HCEC 1CT (cell line): ENCODE measurements at regions not wholly inside any gene's neighbourhood (a gene's known extent, or its start where the extent isn't known, plus 50 kb on each side); places are given as distances from the start of the nearest gene placed in this dataset.

Experiments
- DNase-seq: peaks from one replicate; pipeline ENCODE4 v3.0.0-alpha.2; 2017

DNA sequence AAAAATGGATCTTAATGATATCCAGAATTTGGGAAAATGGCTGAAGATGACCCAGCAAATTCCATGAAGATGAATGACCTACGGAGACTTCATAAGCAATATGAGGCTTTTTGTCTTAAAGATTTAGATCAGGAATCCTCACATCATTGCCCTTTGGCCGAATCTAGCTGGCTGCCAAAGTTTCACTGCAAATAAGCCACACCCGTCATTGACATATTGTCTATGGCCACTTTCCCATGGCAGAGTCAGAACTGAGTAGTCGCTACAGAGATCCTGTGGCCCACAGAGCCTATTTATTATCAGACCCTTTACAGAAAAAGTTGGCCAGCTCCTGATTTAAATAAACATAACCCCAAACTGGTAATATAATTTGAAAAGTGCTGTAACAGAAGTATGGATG lies 307.4 kb upstream of the RARB start:
- DNase-seq: no peak

DNA sequence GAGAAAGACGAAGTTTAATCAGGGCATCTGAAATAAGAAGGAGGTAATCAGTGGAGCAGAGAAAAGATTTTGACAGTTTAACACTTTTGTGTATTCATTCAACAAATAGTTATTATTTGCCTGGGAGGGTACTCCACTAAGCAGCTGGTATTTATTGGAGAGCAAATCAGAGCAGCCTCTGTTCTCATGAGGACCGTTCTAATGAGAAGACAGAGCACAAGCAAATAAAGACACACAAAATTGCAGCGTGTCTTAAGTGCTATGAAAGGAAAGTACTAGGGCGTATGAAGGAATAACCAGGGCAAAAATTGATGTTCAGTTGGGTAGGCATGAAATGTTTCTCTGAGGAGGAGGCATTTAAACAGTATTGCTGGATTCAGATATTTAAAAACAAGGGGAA lies 302.9 kb upstream of the RARB start:
- no peak for DNase-seq

DNA sequence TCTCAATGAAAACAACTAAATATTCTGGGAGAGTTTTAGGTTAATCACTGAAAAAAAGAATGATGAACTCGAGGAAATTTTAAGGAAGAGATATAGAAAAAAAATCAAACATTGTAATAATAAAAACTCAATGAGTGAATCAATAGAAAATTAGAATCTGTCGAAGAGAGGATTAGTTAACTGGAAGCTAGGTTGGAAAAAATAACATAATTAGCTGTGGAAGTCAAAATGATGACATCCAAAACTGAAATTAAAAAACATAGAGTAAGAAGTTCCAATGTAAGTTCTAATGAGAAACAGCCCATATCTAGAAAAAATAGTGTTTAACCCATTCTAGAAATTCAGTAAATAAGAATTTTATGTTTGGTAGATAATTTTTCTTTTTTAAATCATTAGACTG lies 299.3 kb upstream of the RARB start:
- no peak for DNase-seq

DNA sequence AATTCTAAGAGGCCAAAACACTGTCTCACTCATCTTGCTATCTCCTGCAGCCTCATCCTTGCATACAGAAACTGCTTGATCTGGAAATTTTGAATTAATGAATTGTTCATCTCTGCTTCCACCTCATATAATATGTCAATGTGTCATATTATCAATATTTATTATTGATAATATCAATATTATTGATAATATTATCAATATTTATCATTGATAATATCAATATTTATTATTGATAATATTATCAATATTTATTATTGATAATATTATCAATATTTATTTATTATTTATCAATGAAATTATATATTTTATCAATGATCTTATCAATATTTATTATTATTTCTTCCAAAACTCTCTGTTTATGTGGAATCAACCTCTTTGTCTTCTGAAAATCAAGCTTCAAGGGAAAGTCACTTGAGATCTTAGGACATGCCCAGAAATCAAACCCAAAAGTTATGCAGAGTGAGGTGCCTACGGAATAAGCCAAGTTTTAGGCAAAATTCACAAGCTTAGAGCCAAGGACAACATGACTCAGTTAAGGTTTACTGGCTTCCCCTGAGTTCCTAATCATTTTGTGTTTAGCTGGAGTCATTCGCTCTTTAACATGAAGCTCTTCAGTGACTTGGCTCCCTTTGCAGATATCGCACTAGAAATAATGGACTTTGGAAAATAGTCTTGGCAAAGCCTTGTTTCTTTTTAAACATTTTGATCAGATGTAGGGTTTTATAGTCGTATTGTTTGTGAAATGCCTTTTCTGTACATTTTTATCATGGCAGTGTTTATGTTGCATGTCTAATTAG lies 297.1 kb upstream of the RARB start:
- no peak for DNase-seq

DNA sequence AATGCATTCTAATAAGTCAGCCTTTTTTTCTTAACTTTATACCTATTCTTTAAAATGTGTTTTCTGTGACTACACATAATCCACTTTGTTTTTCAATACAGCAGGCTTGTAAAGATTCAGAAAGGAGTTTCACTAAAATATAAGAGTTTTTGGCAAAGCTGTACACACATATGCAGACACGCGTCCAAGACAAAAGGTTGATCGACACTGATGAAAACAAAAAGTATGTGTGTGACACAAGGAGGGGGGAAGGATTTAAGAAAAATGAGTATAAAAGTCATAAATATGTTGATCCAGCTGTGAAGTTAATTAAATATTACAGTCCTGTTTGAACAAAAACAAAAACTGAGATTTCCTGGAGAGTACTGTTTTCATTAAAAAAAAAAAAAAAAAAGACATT lies 294.5 kb upstream of the RARB start:
- DNase-seq: no peak

DNA sequence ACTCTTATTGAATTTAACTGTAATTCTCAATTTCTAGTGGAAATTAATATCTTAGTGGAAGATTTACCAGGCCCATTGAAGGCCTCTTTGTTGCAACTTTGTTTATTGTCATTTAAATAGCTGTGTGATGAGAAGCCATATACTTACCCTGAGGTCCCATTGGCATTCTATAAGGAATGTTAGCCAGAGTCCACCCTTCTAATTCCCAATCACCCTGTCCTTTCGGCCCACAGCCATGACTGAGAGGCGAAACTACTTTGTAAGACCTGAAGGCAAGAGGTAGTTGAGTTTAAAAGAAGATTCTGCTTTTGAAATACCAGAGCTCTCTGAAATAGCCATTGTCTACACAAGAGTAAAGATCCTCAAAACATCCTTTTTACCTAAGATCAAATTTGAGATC lies 290.5 kb upstream of the RARB start:
- no peak for DNase-seq

DNA sequence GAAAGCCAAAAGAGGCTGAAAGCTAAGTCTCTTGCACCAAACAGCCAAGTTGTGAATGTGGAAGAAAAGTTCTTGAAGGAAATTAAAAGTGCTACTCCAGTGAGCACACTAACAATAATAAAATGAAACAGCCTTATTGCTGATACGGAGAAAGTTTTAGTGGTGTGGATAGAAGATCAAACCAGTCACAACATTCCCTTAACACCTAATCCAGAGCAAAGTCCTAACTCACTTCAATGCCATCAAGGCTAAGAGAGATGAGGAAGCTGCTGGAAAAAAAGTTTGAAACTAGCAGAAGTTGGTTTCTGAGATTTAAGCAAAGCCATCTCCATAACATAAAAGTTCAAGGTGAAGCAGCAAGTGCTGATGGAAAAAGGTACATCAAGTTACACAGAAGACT lies 288.8 kb upstream of the RARB start:
- DNase-seq: no peak

DNA sequence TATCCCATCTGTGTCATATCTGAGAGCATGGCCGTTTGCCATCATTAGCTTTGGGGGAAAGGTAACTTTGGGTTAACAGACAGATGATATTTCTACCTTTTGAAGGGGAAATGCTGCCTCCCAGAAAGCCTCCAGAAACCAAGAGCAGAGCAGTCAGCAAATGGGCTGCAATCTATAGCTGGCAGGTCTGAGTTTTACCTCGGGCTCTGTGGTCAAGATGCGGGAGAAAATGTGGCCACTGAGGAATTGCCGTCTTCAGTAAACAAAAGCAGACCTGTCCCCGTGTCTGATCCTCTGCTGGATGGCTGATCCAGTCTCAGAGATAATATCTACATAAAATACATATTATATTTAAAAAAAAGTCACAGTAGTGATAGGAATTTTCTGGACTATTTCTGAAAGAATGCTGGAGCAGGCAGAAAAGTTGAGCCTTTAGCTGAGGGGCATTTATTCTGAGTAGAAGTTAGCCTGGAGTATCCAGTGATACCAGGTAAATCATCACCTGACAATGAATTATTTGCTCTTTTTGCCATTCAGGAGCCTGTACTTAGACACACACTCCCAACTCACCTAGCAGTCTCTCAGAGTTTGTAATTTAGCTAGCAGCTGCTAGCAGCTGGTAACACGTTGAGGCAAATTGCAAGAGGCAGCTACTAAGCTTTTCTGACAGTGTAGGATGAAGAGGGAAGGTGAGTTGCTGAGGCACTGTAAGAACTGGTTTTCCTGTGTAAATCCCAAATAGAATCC lies 285.3 kb upstream of the RARB start:
- DNase-seq: no peak

DNA sequence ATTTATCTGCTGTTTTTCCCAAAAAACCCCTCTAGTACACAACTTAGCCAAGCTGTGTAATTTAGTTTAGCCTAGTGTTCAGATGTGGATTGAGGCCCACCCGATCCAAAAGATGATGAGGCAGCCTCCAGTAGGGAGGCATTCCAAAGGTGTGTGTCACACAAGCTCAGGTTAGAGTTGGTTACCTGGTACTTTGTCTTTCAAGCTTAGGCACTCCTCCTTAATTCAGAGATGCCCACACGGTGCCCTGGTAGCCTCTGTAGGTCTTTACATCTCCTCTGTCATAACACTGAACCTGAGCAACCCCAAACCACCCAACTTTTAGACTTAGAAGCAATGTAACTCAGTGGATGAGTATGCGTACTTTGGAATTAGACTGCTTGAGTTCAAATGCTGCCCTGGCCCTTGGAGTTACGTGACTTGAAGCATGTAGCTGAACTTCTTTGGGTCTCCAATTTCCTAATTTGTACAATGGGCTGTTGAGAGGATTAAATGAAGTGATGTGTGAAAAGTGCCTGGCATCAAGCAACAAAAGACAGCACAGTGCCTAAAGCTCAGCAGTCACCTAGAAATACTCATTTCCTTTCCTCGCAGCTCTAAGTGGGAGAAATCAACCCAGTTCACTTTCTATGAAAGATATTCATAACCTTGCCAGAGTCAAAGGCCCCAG lies 284.6 kb upstream of the RARB start:
- no peak for DNase-seq

DNA sequence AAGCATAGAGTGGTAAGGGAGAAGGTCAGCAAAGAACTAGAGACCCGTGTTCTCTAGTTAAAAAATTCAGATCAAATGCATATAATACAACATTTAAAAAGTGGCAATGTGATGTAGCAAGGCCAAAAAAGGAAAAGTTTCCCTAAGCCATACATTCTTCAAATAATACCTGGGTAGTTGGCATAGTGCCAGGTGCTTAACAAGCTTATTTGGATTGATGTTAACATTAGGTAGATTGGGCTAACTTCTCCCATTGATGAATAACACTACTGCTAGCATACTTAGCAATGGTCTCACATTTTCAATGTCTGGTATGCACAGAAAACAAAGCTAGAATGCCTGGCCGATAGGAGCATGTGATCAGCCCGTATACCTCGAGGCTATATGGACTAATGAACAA lies 283.6 kb upstream of the RARB start:
- DNase-seq: no peak

DNA sequence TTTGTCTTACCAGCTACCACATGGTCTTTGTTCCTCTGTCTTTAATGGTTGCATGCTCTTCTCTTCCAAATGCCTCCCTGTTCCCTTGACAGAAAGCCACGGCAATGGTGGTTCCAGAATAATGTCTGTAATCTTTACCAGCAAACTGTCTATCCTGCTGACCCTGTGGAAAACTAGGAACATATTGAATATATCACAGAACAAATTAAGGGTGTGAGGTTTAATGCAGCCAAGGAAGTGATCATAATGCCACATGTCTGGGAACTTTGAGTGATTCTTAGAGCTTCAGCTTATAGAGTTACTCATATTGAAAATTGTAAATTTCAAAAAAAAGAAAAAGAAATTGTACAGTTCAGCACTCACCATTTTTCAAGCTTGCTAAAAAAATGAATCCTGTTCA lies 282.9 kb upstream of the RARB start:
- DNase-seq: no peak

DNA sequence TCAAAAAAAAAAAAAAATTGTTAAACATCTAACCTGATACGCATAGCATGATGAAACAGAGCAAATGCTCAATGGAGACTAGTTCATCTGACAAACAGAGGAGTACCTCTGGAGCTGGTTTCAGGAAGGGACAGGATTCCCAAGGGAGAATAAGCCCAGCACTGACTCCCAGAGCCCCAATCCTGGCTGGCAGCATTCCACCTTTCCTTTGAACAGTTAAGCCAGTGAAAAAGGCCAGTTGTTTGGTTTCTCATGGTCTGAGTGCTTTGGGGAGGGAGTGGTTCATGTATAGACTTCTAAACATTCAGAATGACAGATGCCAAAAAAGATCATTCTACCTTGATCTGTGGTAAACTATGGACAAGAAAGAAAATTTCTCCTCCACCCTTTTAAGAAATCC lies 277.9 kb upstream of the RARB start:
- no peak for DNase-seq

DNA sequence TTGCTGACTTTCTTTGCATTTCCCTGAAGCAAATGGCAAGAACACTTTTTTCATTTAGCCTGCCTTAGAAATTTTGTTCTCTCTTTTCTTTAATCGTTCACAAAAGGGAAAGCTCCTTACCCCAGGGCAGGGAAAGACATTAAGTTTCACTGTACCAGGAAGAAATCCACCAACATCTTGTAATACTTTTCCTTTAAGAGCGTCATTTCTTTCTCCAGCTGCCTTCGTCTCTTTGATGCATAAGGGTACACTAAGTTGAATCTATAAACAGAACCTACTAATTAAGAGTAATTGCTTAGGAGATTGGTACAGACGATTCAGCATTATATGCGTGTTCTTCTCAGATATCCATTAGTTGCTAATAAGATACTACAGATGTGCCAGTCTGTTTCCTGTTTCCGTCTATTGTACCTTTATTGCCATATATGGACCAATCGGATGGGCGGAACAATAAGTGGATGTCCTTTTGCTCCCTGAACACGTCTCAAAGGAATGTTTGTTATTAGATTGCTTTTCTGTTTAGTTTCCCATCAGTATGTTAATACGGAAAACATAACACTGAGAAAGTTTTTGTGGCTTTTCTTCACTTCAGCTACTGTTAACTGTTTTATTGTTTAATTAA lies 276.7 kb upstream of the RARB start:
- no peak for DNase-seq

DNA sequence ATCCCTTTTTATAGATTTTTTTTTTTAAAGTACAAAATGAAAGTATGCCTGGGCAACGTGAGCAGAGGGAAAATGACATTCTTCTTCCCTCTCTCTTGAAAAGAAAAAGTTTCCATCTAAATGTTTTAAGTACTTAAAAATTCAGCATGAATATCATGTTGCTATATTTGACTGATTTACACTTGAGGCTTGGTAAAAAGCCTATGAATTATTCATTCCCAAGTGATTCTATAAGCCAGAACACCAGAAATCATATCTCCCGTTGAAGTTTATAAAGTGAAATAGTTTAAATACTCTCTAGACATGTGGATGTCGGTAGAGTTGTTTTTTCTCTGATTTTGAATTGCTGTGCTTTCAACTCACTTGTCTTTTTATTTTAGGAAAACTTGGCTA lies 276.2 kb upstream of the RARB start:
- no peak for DNase-seq

DNA sequence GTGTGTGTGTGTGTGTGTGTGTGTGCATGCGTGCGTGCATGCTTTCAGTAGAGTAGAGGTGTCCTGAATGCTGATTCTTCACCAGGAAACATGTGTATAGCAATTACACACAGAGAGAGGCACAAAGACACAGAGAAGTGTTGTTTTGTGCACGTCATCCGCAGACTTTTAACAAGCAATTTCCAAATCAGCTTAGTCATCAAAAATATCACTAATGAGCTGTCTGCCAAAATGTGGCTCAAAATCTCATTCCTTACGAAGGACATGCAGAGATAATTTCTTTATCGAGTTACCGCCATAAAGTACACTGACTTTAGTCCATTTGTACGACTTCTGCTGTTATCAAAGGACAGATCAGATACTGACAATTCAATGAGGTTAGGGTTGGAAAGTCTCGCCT lies 274.9 kb upstream of the RARB start:
- DNase-seq: no peak

DNA sequence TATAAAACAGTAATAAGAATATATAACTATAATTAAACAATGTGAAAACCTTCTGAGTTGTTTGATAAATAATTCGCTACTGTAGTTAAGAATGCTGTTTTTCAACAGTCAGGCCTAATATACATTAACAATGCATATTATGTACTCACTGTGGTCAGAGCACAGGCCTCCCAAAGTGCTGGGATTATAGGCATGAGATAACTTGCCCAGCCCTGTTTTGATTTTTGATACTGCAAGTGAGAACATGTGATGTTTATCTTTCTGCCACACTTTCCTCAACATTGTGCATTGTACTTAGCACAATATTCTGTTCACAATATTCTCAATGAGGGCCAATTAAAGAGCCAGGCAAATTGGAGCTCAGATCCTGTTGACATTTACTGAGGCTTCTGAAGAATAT lies 274.5 kb upstream of the RARB start:
- no peak for DNase-seq

DNA sequence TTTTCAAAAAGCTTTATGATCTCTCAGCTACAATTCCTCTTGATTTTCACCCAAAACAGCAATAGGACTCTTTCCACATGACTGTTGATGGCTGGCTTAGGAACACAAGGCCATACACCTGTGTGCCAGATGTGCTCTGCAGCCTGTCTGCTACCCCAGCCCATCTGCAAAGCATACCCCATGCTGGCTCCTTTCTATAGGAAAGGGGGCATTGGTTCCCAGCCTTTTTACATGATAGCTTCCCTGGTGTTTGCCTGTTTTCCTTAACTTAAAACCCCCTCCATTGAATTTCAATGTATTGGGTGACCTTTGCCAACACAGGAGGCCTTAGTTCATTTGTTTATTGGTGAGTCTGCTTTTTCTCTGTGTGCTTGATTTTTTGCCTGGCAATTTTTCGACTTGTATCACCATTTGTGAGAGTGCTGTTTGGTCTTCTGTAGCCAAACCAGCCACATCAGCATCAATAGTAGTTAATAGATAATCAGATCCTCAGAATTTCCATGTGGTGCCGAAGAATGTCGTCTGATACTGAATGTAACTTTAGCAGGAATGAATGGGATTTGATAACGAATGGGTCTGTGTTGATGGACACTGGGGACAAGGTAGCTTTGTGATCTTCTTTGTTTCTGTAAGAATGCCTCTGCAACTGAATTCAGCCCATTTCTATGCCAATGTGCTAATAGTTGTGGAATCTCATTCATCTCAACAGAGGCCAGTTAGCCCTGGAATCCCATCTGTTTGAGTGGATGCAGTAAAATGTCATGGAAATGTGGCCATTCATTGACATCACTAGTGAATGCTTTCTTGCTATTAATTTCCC lies 272.2 kb upstream of the RARB start:
- no peak for DNase-seq

DNA sequence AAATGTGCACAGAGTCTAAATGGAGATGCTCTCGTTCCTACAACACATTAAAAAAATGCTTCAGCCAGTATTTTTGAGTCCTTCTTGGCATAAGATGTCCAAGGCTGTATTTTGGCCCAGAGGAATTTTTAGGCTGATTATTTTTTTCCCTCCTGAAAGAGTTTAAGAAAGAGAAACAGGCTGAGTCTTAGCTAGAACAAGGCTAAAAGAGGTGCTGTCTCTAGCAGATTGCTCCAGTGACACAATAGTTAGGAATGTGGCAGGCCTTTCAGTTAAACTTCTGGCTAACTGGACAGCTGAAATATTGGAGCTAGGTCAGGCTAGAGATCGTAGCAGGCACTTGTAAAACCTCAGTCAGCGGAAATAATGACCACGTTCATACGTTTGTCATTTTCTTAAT lies 271.4 kb upstream of the RARB start:
- DNase-seq: no peak

DNA sequence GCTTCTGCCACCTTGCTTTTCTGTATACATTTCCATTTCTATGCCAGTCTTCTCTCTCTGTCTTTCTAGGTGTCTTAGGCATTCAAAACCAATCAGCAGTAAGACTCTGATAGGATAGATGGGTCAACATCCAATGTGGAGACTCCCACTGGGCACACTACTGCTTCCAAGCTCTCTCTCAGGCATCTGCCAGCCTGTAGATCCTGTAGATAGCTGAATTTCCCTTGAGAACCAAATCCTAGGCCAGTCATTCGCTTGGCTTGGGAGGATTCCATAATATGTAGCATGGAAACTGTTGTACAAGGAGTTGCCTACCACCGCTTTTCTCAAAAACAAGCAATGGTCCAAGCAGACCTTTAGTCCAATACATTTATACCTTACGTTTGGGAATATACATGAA lies 262.8 kb upstream of the RARB start:
- DNase-seq: no peak

DNA sequence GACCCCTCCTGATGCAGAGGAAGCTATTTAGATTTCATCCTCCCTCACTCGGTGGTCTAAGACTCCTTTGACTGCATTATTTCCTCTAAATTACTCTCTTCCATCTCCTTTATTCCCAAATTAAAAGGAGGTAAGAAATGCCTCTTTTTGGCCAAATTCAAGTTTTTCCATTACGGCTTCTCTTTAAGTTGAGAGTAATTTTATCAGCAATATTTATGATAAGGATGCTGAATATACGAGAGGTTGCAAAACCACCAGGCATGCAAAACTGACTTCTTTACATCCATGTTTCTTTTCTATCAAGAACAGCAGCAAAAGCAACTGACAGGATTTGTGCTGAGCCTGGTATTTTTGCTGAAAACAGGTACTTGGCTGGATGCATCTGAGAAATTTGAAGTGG lies 262.0 kb upstream of the RARB start:
- no peak for DNase-seq

DNA sequence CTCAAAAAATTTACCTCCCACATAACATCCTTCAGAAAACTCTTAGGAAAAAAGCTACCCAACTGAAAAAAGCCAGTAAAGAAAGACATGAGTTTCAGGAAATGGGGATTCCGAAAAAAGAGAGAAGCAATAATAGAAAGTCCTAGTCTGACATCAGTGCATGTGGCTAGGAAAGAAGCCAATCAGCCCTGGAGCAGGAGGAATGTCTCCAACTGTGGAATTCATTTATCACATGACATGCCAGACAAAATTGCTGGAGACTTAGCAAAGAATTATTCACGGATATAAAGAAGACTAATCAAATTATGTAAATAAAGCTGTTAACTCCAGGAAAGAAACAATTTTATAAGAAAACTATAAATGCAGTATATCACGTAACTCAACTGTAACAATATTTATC lies 258.9 kb upstream of the RARB start:
- DNase-seq: no peak

DNA sequence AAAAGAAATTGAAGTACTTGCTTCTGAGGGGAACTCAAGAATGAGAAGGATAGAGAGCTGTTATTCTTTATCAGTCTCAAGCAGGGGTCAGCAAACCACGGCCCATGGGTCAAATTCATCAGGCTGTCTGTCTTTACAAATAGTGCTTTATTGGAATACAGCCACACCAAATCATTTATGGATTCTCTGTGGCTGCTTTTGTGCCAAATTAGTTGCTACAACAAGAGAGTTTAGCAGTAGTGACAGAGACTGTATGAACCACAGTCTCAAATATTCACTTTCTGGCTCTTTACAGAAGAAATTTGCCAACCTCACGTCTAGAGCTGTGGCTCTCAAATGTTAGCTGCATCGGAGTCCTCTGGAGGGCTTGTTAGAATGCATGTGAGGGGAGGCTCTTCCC lies 258.0 kb upstream of the RARB start:
- no peak for DNase-seq
